Nephron (organoid): ENCODE measurements at regions not wholly inside any gene's neighbourhood (a gene's known extent, or its start where the extent isn't known, plus 50 kb on each side); places are given as distances from the start of the nearest gene placed in this dataset.

Source experiments
- H3K27ac Mint-ChIP-seq, 3 experiments: 2 replicates each; pipeline ENCODE4 v1.8.0; 2020; ENCODE audit warnings: mixed read lengths in 3 of 3, mild to moderate bottlenecking in 2 of 3, moderate library complexity in 1 of 3
- H3K27me3 Mint-ChIP-seq: 2 replicates; pipeline ENCODE4 v1.8.0; 2021; ENCODE audit warnings: low read depth, mild to moderate bottlenecking, moderate library complexity, mixed read lengths
- H3K36me3 Mint-ChIP-seq: 2 replicates; pipeline ENCODE4 v1.8.0; 2020; ENCODE audit warnings: low read depth, mixed read lengths
- H3K4me1 Mint-ChIP-seq: 2 replicates; pipeline ENCODE4 v1.8.0; 2020; ENCODE audit warnings: mixed read lengths
- H3K4me3 Mint-ChIP-seq, 3 experiments: 2 replicates each; pipeline ENCODE4 v1.8.0; 2020; ENCODE audit warnings: mild to moderate bottlenecking in 3 of 3, mixed read lengths in 3 of 3, moderate library complexity in 2 of 3
- H3K9me3 Mint-ChIP-seq: 2 replicates; pipeline ENCODE4 v1.8.0; 2020; ENCODE audit warnings: mixed read lengths
- CTCF ChIP-seq, 3 experiments: fragments of 200-600 bp; sonication (generic); IDR thresholded peaks; one replicate each; pipeline ENCODE4 v1.5.0; 2021; ENCODE audit warnings: antibody characterized with exemption in 3 of 3; ENCODE audit not compliant: unreplicated experiment in 3 of 3

GRCh38 chr10:7486528-7486927, 75.7 kb upstream of the SFMBT2 start:
- peaks cover 29% of the 10 kb centered on the region for H3K4me1 Mint-ChIP-seq
- H3K36me3 Mint-ChIP-seq: no peaks in the 10 kb centered on the region
- no peak overlapping the region for H3K4me3 Mint-ChIP-seq
- no peak overlapping the region for H3K27ac Mint-ChIP-seq
- no peaks in the 10 kb centered on the region for H3K9me3 Mint-ChIP-seq
- H3K27me3 Mint-ChIP-seq: peaks cover 28% of the 10 kb centered on the region
- TF ChIP-seq CTCF (IDR thresholded peaks at IDR 0.05; ENCODE audit: unreplicated experiment in 3 of 3): no peak

- Mint-ChIP-seq H3K27me3 (peaks cover 30% of the 10 kb centered on the region), H3K4me1 (peaks cover 36% of the 10 kb centered on the region), H3K4me3 (no peak overlapping the region), H3K9me3 (no peaks in the 10 kb centered on the region), H3K27ac (no peak overlapping the region), H3K36me3 (no peaks in the 10 kb centered on the region)
- no peak for TF ChIP-seq CTCF (IDR thresholded peaks at IDR 0.05; ENCODE audit: unreplicated experiment in 3 of 3)
Observed at GRCh38 chr10:7485799-7486198, 75.0 kb upstream of the SFMBT2 start.

GRCh38 chr10:7485244-7485556, 74.4 kb upstream of the SFMBT2 start:
- Mint-ChIP-seq H3K9me3 (no peaks in the 10 kb centered on the region), H3K27me3 (peaks cover 30% of the 10 kb centered on the region), H3K4me1 (peaks cover 37% of the 10 kb centered on the region), H3K27ac (no peak overlapping the region), H3K4me3 (no peak overlapping the region), H3K36me3 (no peaks in the 10 kb centered on the region)
- TF ChIP-seq CTCF (IDR thresholded peaks at IDR 0.05; ENCODE audit: unreplicated experiment in 3 of 3): no peak

GRCh38 chr10:7484456-7485243, 73.8 kb upstream of the SFMBT2 start:
- Mint-ChIP-seq H3K4me3 (no peak overlapping the region), H3K27me3 (peaks cover 30% of the 10 kb centered on the region), H3K36me3 (no peaks in the 10 kb centered on the region), H3K27ac (no peak overlapping the region), H3K4me1 (peaks cover 32% of the 10 kb centered on the region), H3K9me3 (no peaks in the 10 kb centered on the region)
- TF ChIP-seq CTCF (IDR thresholded peaks at IDR 0.05; ENCODE audit: unreplicated experiment in 3 of 3): no peak

- no peak overlapping the region for H3K4me3 Mint-ChIP-seq
- peaks cover 26% of the 10 kb centered on the region for H3K4me1 Mint-ChIP-seq
- no peaks in the 10 kb centered on the region for H3K36me3 Mint-ChIP-seq
- TF ChIP-seq CTCF (IDR thresholded peaks at IDR 0.05; ENCODE audit: unreplicated experiment in 3 of 3): no peak
- H3K27me3 Mint-ChIP-seq: peaks cover 30% of the 10 kb centered on the region
- no peaks in the 10 kb centered on the region for H3K9me3 Mint-ChIP-seq
- no peak overlapping the region for H3K27ac Mint-ChIP-seq
Observed at GRCh38 chr10:7483848-7484247, 73.0 kb upstream of the SFMBT2 start.

GRCh38 chr10:7482992-7483391, 72.2 kb upstream of the SFMBT2 start:
- Mint-ChIP-seq H3K27me3 (peaks cover 30% of the 10 kb centered on the region), H3K4me1 (peaks cover 18% of the 10 kb centered on the region), H3K9me3 (no peaks in the 10 kb centered on the region), H3K36me3 (no peaks in the 10 kb centered on the region), H3K27ac (no peak overlapping the region), H3K4me3 (no peak overlapping the region)
- no peak for TF ChIP-seq CTCF (IDR thresholded peaks at IDR 0.05; ENCODE audit: unreplicated experiment in 3 of 3)
